Endothelial cell (in vitro differentiated cells): ENCODE measurements at regions not wholly inside any gene's neighbourhood (a gene's known extent, or its start where the extent isn't known, plus 50 kb on each side); places are given as distances from the start of the nearest gene placed in this dataset.
"Not testable (repeated sequence)": the region's sequence is repeated elsewhere in the genome, so short reads cannot be mapped to it uniquely, and the experiment has no call there.

Source experiments
- DNase-seq: peaks from one replicate; pipeline ENCODE4 v3.0.0; 2021; ENCODE audit warnings: low spot score
- H3K27ac Mint-ChIP-seq: one replicate; pipeline ENCODE4 v1.8.0; 2021; ENCODE audit warnings: mixed read lengths, inconsistent platforms; ENCODE audit not compliant: unreplicated experiment
- H3K27me3 Mint-ChIP-seq: one replicate; pipeline ENCODE4 v1.8.0; 2021; ENCODE audit warnings: mild to moderate bottlenecking, moderate library complexity, mixed read lengths, inconsistent platforms; ENCODE audit not compliant: unreplicated experiment
- H3K36me3 Mint-ChIP-seq: one replicate; pipeline ENCODE4 v1.8.0; 2021; ENCODE audit warnings: mild to moderate bottlenecking, low read depth, mixed read lengths, inconsistent platforms; ENCODE audit not compliant: unreplicated experiment
- H3K4me1 Mint-ChIP-seq: one replicate; pipeline ENCODE4 v1.8.0; 2021; ENCODE audit warnings: mild to moderate bottlenecking, mixed read lengths, inconsistent platforms; ENCODE audit not compliant: unreplicated experiment
- H3K4me3 Mint-ChIP-seq: one replicate; pipeline ENCODE4 v1.8.0; 2021; ENCODE audit warnings: mild to moderate bottlenecking, mixed read lengths, inconsistent platforms; ENCODE audit not compliant: unreplicated experiment
- H3K9me3 Mint-ChIP-seq: one replicate; pipeline ENCODE4 v1.8.0; 2021; ENCODE audit warnings: mixed read lengths, inconsistent platforms; ENCODE audit not compliant: unreplicated experiment
- TF ChIP-seq, protein P1 (sequence below): fragments of 200-600 bp; sonication (generic); IDR thresholded peaks from one replicate; pipeline ENCODE4 v1.5.0; 2021; ENCODE audit warnings: antibody characterized with exemption; ENCODE audit not compliant: unreplicated experiment

DNA sequence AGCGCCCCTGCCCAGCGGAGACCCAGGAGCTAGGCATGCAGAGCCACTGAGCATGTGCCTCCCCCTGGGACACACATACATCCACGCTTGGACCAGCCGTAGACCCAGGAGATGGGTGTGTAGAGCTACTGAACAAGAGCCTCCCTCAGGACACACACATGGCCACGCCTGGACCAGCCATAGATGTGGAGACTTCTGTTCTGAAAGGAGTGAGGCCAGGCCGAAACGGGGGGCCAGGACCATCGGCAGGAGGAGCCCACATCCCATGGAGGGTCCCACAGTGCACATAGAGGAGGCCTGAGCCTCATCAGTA is 340.4 kb downstream of the TCERG1L start:
- H3K27me3 Mint-ChIP-seq = peaks cover 4% of the 10 kb centered on the region
- H3K4me3 Mint-ChIP-seq = no peak overlapping the region

DNA sequence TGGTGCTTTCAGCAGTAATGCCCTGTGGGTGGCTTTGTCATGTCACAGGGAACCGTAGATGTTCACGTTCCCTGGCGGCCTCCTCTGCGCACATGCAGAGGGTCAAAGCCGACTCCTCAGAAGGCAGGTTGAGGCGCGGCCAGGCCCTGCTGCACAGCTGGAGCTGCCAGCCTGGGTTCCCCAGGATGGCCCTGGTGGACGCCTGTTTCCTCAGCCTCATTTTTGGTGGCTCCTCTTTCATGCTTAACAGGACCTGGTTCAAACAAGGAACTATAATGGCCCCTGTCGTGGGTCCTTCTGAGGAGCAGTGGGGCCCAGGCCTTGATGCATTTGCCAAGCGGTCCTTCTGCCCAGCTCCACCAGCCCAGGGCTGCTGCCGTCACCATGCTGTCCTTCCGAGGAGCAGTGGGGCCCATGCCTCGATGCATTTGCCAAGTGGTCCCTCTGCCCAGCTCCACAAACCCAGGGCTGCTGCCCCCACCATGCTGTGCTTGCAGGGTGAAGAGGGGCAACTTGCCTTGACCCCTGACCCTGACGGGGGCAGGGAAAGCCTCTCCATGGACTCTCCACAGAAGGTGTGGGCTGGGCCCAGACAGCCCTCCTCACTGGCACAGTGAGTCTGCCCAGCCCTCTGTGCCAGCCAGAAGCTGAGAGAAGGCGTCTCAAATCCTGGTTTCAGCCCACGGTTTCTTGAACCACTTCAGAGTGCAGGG is 338.2 kb downstream of the TCERG1L start:
- peaks cover 23% of the 10 kb centered on the region for H3K9me3 Mint-ChIP-seq
- TF ChIP-seq, protein P1, sequence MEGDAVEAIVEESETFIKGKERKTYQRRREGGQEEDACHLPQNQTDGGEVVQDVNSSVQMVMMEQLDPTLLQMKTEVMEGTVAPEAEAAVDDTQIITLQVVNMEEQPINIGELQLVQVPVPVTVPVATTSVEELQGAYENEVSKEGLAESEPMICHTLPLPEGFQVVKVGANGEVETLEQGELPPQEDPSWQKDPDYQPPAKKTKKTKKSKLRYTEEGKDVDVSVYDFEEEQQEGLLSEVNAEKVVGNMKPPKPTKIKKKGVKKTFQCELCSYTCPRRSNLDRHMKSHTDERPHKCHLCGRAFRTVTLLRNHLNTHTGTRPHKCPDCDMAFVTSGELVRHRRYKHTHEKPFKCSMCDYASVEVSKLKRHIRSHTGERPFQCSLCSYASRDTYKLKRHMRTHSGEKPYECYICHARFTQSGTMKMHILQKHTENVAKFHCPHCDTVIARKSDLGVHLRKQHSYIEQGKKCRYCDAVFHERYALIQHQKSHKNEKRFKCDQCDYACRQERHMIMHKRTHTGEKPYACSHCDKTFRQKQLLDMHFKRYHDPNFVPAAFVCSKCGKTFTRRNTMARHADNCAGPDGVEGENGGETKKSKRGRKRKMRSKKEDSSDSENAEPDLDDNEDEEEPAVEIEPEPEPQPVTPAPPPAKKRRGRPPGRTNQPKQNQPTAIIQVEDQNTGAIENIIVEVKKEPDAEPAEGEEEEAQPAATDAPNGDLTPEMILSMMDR = no peak
- H3K27ac Mint-ChIP-seq = no peak overlapping the region
- peaks cover 4% of the 10 kb centered on the region for H3K27me3 Mint-ChIP-seq
- H3K36me3 Mint-ChIP-seq = peaks cover 4% of the 10 kb centered on the region
- H3K4me1 Mint-ChIP-seq = no peaks in the 10 kb centered on the region
- DNase-seq = no peak
- no peak overlapping the region for H3K4me3 Mint-ChIP-seq

More for the DNA sequence above, 340.4 kb downstream of the TCERG1L start:
- Mint-ChIP-seq H3K4me1 (no peaks in the 10 kb centered on the region), H3K36me3 (peaks cover 6% of the 10 kb centered on the region), H3K9me3 (peaks cover 29% of the 10 kb centered on the region), H3K27ac (no peak overlapping the region)
- TF ChIP-seq, protein P1 = no peak
- no peak for DNase-seq

DNA sequence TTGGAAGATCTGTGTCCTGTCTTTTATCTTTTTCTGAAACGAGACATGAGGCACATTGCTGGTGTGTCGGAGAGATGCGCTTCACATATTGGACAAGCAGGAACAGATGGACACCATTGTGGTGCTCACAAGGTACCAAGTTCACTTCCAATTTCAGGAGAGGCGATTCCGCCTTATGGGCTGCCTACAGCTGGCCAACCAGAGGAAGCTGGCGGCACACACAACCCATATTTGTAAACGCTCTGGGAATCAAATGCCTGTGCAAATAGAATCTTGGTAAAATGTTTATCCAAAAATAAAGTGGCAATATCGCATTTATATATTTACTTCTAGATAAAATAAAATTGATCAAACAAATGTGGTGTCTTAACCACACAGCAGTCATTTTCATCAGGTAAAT is 337.4 kb downstream of the TCERG1L start:
- Mint-ChIP-seq H3K9me3 (peaks cover 23% of the 10 kb centered on the region), H3K27ac (no peak overlapping the region), H3K4me3 (no peak overlapping the region), H3K36me3 (peaks cover 4% of the 10 kb centered on the region), H3K27me3 (peaks cover 4% of the 10 kb centered on the region), H3K4me1 (no peaks in the 10 kb centered on the region)
- DNase-seq = no peak
- TF ChIP-seq, protein P1 = no peak

DNA sequence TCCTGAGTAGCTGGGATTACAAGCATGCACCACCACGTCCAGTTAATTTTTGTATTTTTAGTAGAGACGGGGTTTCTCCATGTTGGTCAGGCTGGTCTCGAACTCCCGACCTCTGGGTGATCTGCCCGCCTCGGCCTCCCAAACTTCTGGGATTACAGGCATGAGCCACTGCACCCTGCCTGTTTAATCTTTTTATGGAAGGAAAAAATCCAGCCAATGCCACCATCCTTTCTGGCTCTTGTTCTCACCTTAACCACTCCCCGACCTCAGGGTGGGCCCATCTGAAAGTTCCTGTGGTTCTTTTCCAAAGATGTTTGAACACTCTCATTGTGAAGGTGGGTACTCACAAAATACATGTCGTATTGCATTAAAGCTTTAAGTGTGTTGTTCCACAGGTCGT is 336.2 kb downstream of the TCERG1L start:
- not testable (repeated sequence) for H3K27me3 Mint-ChIP-seq, H3K4me3 Mint-ChIP-seq, DNase-seq, H3K4me1 Mint-ChIP-seq, H3K27ac Mint-ChIP-seq, H3K36me3 Mint-ChIP-seq
- H3K9me3 Mint-ChIP-seq = peaks cover 13% of the 10 kb centered on the region

DNA sequence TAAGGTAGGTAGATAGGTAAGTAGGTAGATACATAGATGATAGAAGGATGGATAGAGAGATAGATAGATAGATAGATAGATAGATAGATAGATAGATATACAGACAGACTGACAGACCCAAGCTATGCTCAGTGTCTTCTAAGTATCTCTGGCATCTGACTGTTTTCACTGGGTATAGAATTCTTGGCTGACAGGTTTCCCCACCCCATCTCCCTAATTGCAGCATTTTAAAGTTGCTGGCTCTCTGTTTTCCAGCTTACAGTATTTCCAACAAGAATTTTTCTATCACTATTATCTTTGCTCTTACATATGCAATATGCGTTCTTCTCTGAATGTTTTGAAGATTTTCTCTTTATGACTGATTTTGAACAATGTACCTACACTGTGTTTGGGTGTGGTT is 328.7 kb downstream of the TCERG1L start:
- DNase-seq = no peak
- no peaks in the 10 kb centered on the region for H3K4me1 Mint-ChIP-seq
- TF ChIP-seq, protein P1 = no peak
- H3K27ac Mint-ChIP-seq = no peak overlapping the region
- H3K27me3 Mint-ChIP-seq = peaks cover 3% of the 10 kb centered on the region
- no peak overlapping the region for H3K4me3 Mint-ChIP-seq
- H3K9me3 Mint-ChIP-seq = peaks cover 27% of the 10 kb centered on the region
- peaks cover 3% of the 10 kb centered on the region for H3K36me3 Mint-ChIP-seq
